HCT116 (cell line): ENCODE measurements at regions not wholly inside any gene's neighbourhood (a gene's known extent, or its start where the extent isn't known, plus 50 kb on each side); places are given as distances from the start of the nearest gene placed in this dataset.

Experiments
- ATAC-seq: fragments of 200-7000 bp; cut with Tn5 transposase; 2 replicates; pipeline ENCODE4 v1.9.1; 2020; ENCODE audit warnings: mild to moderate bottlenecking, moderate library complexity
- BruUV-seq: library from RNA; stranded (reverse); fragments of 400-500 nt; replicated peaks from 2 replicates; lab custom pipeline; 2021; lab: Mats Ljungman, UMichigan
- CTCF ChIA-PET: fragments of 300-600 bp; sonication (Branson Sonifier 250); formaldehyde crosslinking; loops from one replicate; lab custom pipeline; 2021; ENCODE audit warnings: antibody characterized with exemption; lab: Charles Lee
- POLR2A ChIA-PET: fragments of 300-600, 350-600 bp; sonication (Branson Sonifier 250); formaldehyde crosslinking; loops from one replicate; lab custom pipeline; 2021; ENCODE audit warnings: antibody characterized with exemption; lab: Charles Lee
- RAD21 ChIA-PET, 2 experiments: fragments of 300-600 bp; sonication (Branson Sonifier 250); formaldehyde crosslinking; loops; one replicate each; lab custom pipeline; 2023; ENCODE audit warnings: low total read pairs in 2 of 2; ENCODE audit not compliant: uncharacterized antibody in 2 of 2, unreplicated experiment in 2 of 2, low non-redundant PET in 1 of 2; lab: Charles Lee
- DNase-seq: peaks from one replicate; pipeline ENCODE4 v3.0.0-alpha.2; 2010; ENCODE audit warnings: low read depth, low spot score
- H2AFZ ChIP-seq: fragments of 200-600 bp; shearing (Covaris generic), sonication (generic); 2 replicates; pipeline ENCODE4 v1.6.1; 2017; ENCODE audit warnings: low read depth, mixed run types, mixed read lengths, antibody characterized with exemption, low read length; ENCODE audit not compliant: poor library complexity, severe bottlenecking
- H3K27ac ChIP-seq: 2 replicates; pipeline ENCODE4 v1.5.1; 2012; ENCODE audit warnings: low read depth, low read length
- H3K27me3 ChIP-seq: fragments of 200-600 bp; sonication (generic); 2 replicates; pipeline ENCODE4 v1.6.1; 2016; ENCODE audit warnings: mixed run types, low read length, mixed read lengths; ENCODE audit not compliant: insufficient read depth
- H3K36me3 ChIP-seq, 2 experiments: fragments of 200-500 bp in 1 of 2; fragments of 200-600 bp in 1 of 2; sonication (Bioruptor generic) in 1 of 2; sonication (generic) in 1 of 2; 2 replicates each; pipeline versions ENCODE4 v1.5.1 to v1.6.1; 2014 to 2016; ENCODE audit warnings: low read length in 2 of 2, inconsistent platforms in 1 of 2, mixed read lengths in 1 of 2, mixed run types in 1 of 2; ENCODE audit not compliant: insufficient read depth in 2 of 2, control insufficient read depth in 1 of 2
- H3K4me1 ChIP-seq, 2 experiments: fragments of 200-600 bp in 1 of 2; sonication (generic) in 1 of 2; 2 replicates each; pipeline versions ENCODE4 v1.5.1 to v1.6.1; 2012 to 2017; ENCODE audit warnings: low read length in 2 of 2, inconsistent platforms in 1 of 2, mild to moderate bottlenecking in 1 of 2, mixed read lengths in 1 of 2, mixed run types in 1 of 2, moderate library complexity in 1 of 2; ENCODE audit not compliant: insufficient read depth in 2 of 2, control insufficient read depth in 1 of 2
- H3K4me2 ChIP-seq: fragments of 200-600 bp; sonication (generic); 2 replicates; pipeline ENCODE4 v1.6.1; 2017; ENCODE audit warnings: mixed run types, low read length, mixed read lengths
- H3K4me3 ChIP-seq, 2 experiments: fragments of 200-600 bp in 1 of 2; sonication (generic) in 1 of 2; replicated peaks in 1 of 2; 2 replicates each; pipeline ENCODE4 v1.5.1; 2011 to 2016; ENCODE audit warnings: low read length in 2 of 2, control low read depth in 1 of 2, low read depth in 1 of 2, mild to moderate bottlenecking in 1 of 2, mixed read lengths in 1 of 2, mixed run types in 1 of 2
- H3K79me2 ChIP-seq: fragments of 200-600 bp; sonication (generic); 2 replicates; pipeline ENCODE4 v1.6.1; 2017; ENCODE audit warnings: mild to moderate bottlenecking, mixed run types, low read length, moderate library complexity, mixed read lengths; ENCODE audit not compliant: insufficient read depth
- H3K9ac ChIP-seq: fragments of 200-600 bp; sonication (generic); 2 replicates; pipeline ENCODE4 v1.6.1; 2016; ENCODE audit warnings: low read length, mixed read lengths
- H3K9me2 ChIP-seq: fragments of 200-600 bp; sonication (generic), shearing (Covaris generic); 2 replicates; pipeline ENCODE4 v1.6.1; 2017; ENCODE audit warnings: mixed run types, mild to moderate bottlenecking, moderate library complexity; ENCODE audit not compliant: insufficient read depth
- H3K9me3 ChIP-seq, 2 experiments: fragments of 200-500 bp in 1 of 2; fragments of 200-600 bp in 1 of 2; sonication (Bioruptor generic) in 1 of 2; sonication (generic) in 1 of 2; 2 replicates each; pipeline ENCODE4 v1.6.1; 2014 to 2017; ENCODE audit warnings: low read length in 2 of 2, mixed read lengths in 2 of 2, inconsistent platforms in 1 of 2, low read depth in 1 of 2, mild to moderate bottlenecking in 1 of 2, mixed run types in 1 of 2, moderate library complexity in 1 of 2; ENCODE audit not compliant: control insufficient read depth in 1 of 2, insufficient read depth in 1 of 2
- H4K20me1 ChIP-seq: fragments of 200-600 bp; sonication (generic), shearing (Covaris generic); 2 replicates; pipeline ENCODE4 v1.6.1; 2017; ENCODE audit warnings: mixed run types, mild to moderate bottlenecking, moderate library complexity; ENCODE audit not compliant: insufficient read depth
- CBX3 ChIP-seq: IDR thresholded peaks from 2 replicates; pipeline ENCODE4 v1.6.1; 2012; ENCODE audit warnings: low read depth
- CEBPB ChIP-seq: IDR thresholded peaks from 2 replicates; pipeline ENCODE4 v1.6.1; 2012; ENCODE audit warnings: low read depth
- CTCF ChIP-seq, 3 experiments: fragments of 200-600 bp in 1 of 3; sonication (generic) in 1 of 3; IDR thresholded peaks in 2 of 3; conservative IDR thresholded peaks in 1 of 3; 2 replicates each; pipeline ENCODE4 v1.5.1; 2012 to 2017; ENCODE audit warnings: low read depth in 2 of 3, low read length in 2 of 3, antibody characterized with exemption in 1 of 3, borderline replicate concordance in 1 of 3, control low read depth in 1 of 3, mild to moderate bottlenecking in 1 of 3, mixed read lengths in 1 of 3, mixed run types in 1 of 3, moderate library complexity in 1 of 3; ENCODE audit not compliant: insufficient read depth in 1 of 3
- EGR1 ChIP-seq: IDR thresholded peaks from 2 replicates; pipeline ENCODE4 v1.6.1; 2012; ENCODE audit warnings: low read depth
- ELF1 ChIP-seq: IDR thresholded peaks from 2 replicates; pipeline ENCODE4 v1.6.1; 2012; ENCODE audit warnings: low read depth, borderline replicate concordance
- EZH2 ChIP-seq: fragments of 200-600 bp; sonication (generic); IDR thresholded peaks from 2 replicates; pipeline ENCODE4 v1.6.1; 2017; ENCODE audit warnings: antibody characterized with exemption, mixed run types
- EZH2phosphoT487 ChIP-seq: fragments of 200-600 bp; IDR thresholded peaks from 2 replicates; pipeline ENCODE4 v1.6.1; 2018; ENCODE audit warnings: antibody characterized with exemption, borderline replicate concordance
- SP1 ChIP-seq: IDR thresholded peaks from 2 replicates; pipeline ENCODE4 v1.6.1; 2012; ENCODE audit warnings: low read depth
- YY1 ChIP-seq: IDR thresholded peaks from 2 replicates; pipeline ENCODE4 v1.6.1; 2011; ENCODE audit warnings: low read length, low read depth, moderate library complexity, mild to moderate bottlenecking; ENCODE audit not compliant: insufficient replicate concordance; ENCODE audit errors: extremely low read depth
- intact Hi-C: fragments of 100-400 bp; cut with micrococcal nuclease; formaldehyde crosslinking; loops from 2 replicates; pipeline ENCODE4 v1.10.0; 2022
- TF ChIP-seq, protein P1 (sequence below): IDR thresholded peaks from 2 replicates; pipeline ENCODE4 v1.6.1; 2012; ENCODE audit warnings: low read depth

GRCh38 chr21:34260277-34261008 is 103.4 kb upstream of the KCNE2 start:
- no peak overlapping the region for H3K4me3 ChIP-seq
- 0 out of 4 replicates have a peak, but pooled peaks cover 0 to under 1% of the 10 kb centered on the region in 2 experiments for H3K9me3 ChIP-seq
- TF ChIP-seq CTCF (IDR thresholded peaks at IDR 0.05 in 2 of 3, conservative IDR thresholded peaks at IDR 0.05 in 1 of 3; ENCODE audit: borderline replicate concordance in 1 of 3, insufficient read depth in 1 of 3, low read depth in 2 of 3, low read length in 2 of 3) = no peak
- no peak for TF ChIP-seq SP1
- TF ChIP-seq EZH2phosphoT487 = no peak
- no peak for TF ChIP-seq EZH2
- no peak for TF ChIP-seq YY1
- TF ChIP-seq ELF1 = no peak
- TF ChIP-seq, protein P1, sequence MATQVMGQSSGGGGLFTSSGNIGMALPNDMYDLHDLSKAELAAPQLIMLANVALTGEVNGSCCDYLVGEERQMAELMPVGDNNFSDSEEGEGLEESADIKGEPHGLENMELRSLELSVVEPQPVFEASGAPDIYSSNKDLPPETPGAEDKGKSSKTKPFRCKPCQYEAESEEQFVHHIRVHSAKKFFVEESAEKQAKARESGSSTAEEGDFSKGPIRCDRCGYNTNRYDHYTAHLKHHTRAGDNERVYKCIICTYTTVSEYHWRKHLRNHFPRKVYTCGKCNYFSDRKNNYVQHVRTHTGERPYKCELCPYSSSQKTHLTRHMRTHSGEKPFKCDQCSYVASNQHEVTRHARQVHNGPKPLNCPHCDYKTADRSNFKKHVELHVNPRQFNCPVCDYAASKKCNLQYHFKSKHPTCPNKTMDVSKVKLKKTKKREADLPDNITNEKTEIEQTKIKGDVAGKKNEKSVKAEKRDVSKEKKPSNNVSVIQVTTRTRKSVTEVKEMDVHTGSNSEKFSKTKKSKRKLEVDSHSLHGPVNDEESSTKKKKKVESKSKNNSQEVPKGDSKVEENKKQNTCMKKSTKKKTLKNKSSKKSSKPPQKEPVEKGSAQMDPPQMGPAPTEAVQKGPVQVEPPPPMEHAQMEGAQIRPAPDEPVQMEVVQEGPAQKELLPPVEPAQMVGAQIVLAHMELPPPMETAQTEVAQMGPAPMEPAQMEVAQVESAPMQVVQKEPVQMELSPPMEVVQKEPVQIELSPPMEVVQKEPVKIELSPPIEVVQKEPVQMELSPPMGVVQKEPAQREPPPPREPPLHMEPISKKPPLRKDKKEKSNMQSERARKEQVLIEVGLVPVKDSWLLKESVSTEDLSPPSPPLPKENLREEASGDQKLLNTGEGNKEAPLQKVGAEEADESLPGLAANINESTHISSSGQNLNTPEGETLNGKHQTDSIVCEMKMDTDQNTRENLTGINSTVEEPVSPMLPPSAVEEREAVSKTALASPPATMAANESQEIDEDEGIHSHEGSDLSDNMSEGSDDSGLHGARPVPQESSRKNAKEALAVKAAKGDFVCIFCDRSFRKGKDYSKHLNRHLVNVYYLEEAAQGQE = no peak
- TF ChIP-seq CBX3 = no peak
- TF ChIP-seq CEBPB = no peak
- no peak for TF ChIP-seq EGR1
- no peak overlapping the region for H3K27ac ChIP-seq
- no peaks in the 10 kb centered on the region for H3K79me2 ChIP-seq
- H3K4me1 ChIP-seq = no peaks in the 10 kb centered on the region
- ATAC-seq = no peak
- no peak for DNase-seq
- POLR2A ChIA-PET = no interaction called here
- no TSS peak for BruUV-seq
- H3K27me3 ChIP-seq = no peaks in the 10 kb centered on the region
- H2AFZ ChIP-seq = no peak overlapping the region
- H4K20me1 ChIP-seq = no peaks in the 10 kb centered on the region
- CTCF ChIA-PET = no interaction called here
- RAD21 ChIA-PET = no interaction called here
- H3K36me3 ChIP-seq = no peaks in the 10 kb centered on the region
- intact Hi-C loops = no loop called here
- H3K4me2 ChIP-seq = no peak overlapping the region
- no peak overlapping the region for H3K9ac ChIP-seq
- no peaks in the 10 kb centered on the region for H3K9me2 ChIP-seq
